ENCODE measurements at regions not wholly inside any gene's neighbourhood (a gene's known extent, or its start where the extent isn't known, plus 50 kb on each side); places are given as distances from the start of the nearest gene placed in this dataset.

DNA sequence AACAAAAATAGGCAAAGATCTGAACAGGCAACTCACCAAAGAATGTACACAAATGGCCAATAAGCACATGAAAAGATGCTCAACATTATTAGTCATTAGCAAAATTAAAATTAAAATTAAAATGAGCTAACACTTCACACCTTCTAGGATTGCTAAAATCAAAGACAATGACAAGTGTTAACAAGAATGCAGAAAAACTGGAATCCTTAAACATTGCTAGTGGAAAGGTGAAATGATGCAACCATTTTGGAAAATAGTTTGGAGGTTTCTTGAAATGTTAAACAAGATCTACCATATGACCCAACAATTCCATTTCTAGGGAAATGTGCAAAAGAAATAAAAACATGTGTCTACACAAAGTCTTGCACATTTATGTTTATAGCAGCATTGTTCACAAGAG is 75.5 kb upstream of the DST start:
- TF ChIP-seq, protein P1, sequence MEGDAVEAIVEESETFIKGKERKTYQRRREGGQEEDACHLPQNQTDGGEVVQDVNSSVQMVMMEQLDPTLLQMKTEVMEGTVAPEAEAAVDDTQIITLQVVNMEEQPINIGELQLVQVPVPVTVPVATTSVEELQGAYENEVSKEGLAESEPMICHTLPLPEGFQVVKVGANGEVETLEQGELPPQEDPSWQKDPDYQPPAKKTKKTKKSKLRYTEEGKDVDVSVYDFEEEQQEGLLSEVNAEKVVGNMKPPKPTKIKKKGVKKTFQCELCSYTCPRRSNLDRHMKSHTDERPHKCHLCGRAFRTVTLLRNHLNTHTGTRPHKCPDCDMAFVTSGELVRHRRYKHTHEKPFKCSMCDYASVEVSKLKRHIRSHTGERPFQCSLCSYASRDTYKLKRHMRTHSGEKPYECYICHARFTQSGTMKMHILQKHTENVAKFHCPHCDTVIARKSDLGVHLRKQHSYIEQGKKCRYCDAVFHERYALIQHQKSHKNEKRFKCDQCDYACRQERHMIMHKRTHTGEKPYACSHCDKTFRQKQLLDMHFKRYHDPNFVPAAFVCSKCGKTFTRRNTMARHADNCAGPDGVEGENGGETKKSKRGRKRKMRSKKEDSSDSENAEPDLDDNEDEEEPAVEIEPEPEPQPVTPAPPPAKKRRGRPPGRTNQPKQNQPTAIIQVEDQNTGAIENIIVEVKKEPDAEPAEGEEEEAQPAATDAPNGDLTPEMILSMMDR (IDR thresholded peaks at IDR 0.05) = no peak
- TF ChIP-seq POLR2A (IDR thresholded peaks at IDR 0.05) = no peak

Data from thyroid gland (tissue), 4 donors.